Motor neuron (in vitro differentiated cells): ENCODE measurements at regions not wholly inside any gene's neighbourhood (a gene's known extent, or its start where the extent isn't known, plus 50 kb on each side); places are given as distances from the start of the nearest gene placed in this dataset.

Experiments used
- ATAC-seq, 8 experiments: fragments of 200-7000 bp; cut with Tn5 transposase; replicated peaks in 6 of 8; 2 replicates each; pipeline ENCODE4 v1.8.0; 2021; ENCODE audit warnings: mild to moderate bottlenecking in 8 of 8, moderate library complexity in 8 of 8
- H3K27ac ChIP-seq, 2 donors: fragments of 250-450 bp; sonication (Bioruptor Pico); 2 replicates each; pipeline ENCODE4 v1.9.0; 2021; ENCODE audit warnings: antibody characterized with exemption in 2 of 2, mild to moderate bottlenecking in 2 of 2, moderate library complexity in 1 of 2
- H3K4me1 ChIP-seq, 2 donors: fragments of 250-450 bp; sonication (Bioruptor Pico); replicated peaks in 1 of 2; 2 replicates each; pipeline ENCODE4 v1.6.1; 2021; ENCODE audit warnings: antibody characterized with exemption in 2 of 2, mild to moderate bottlenecking in 2 of 2, moderate library complexity in 1 of 2
- H3K4me3 ChIP-seq, 5 donors: fragments of 250-450 bp; sonication (Bioruptor Pico); 2 replicates each; pipeline ENCODE4 v1.9.0; 2021; ENCODE audit warnings: antibody characterized with exemption in 5 of 5, mild to moderate bottlenecking in 5 of 5, moderate library complexity in 4 of 5
- WGBS, 10 experiments: fragments of 450-650 bp; shearing (Covaris generic); methylation state at CpG; one replicate each; pipeline ENCODE4 v1.0.0; 2022; 5-methylcytosine and 5-hydroxymethylcytosine counted together
- in situ Hi-C, 9 experiments: fragments of 400-800 bp; cut with MboI; loops; one replicate each; pipeline ENCODE4 v1.15.0; 2021; ENCODE audit warnings: low sequenced_read_pairs in 9 of 9, low pct_unique_long_range_greater_than_20kb in 2 of 9; ENCODE audit not compliant: unreplicated experiment in 9 of 9

- WGBS, 10 experiments = 44 to 100% (median 100%) methylated on average over 1 to 3 of the region's 4 CpGs; no CpG with 5 or more reads in 5 of the 10 experiments
- no peak for ATAC-seq
- no peak overlapping the region for H3K27ac ChIP-seq
- in situ Hi-C loops = no loop called here
- H3K4me1 ChIP-seq = peaks cover 50 to 76% of the 10 kb centered on the region in 2 donors
- no peak overlapping the region for H3K4me3 ChIP-seq
These were observed 52.6 kb upstream of the CCDC167 start for GRCh38 chr6:37552267-37552666.

DNA sequence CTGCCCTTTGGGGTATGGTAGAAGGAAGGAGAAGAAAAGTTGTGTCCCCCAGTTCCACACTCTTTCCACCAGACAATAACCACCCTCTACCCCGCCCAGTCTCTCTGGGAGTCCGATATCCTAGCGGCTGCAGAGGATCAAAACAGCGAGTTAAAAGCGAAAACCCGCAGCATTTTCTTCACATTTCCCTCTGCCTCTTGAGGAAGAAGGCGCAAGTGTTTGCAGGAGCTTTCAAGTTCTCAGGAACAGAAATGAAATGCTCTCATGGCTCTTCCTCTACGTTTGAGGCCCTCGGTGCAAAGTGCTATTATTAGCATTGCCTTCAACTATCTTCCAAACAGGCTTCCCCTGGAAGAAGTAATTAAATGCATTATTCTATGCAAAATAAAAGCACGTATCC, 52.2 kb upstream of the CCDC167 start:
- ATAC-seq = no peak
- in situ Hi-C loops = no loop called here
- Histone ChIP-seq H3K4me1 (peaks cover 46 to 72% of the 10 kb centered on the region in 2 donors), H3K27ac (no peak overlapping the region), H3K4me3 (no peak overlapping the region)
- WGBS, 10 experiments = 35 to 87% (median 72%) methylated on average over 3 to 10 of the region's 10 CpGs

DNA sequence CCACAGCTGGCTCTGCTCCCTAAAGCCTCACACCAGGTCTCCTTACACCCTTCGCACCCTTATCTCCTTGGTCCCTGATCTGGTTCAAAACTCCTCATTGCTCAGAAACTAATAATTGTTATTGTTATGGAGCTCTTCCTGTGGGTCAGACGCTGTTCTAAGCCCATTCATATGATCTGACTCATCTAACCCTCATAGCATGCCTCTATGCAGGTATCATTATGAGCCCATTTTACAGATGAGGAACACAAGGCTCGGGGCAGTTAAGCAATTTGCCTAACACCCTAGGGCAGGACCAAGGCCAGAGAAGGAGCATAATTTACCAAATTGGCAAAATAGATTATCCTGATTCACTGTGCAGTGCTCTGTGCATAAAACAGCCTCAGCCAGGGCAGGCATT, 51.8 kb upstream of the CCDC167 start:
- 11 to 80% (median 78%) methylated on average over 1 to 2 of the region's 3 CpGs; no CpG with 5 or more reads in 5 of the 10 experiments for WGBS, 10 experiments
- peaks cover 42 to 71% of the 10 kb centered on the region in 2 donors for H3K4me1 ChIP-seq
- H3K27ac ChIP-seq = no peak overlapping the region
- H3K4me3 ChIP-seq = no peak overlapping the region
- in situ Hi-C loops = no loop called here
- no peak for ATAC-seq

GRCh38 chr6:37551002-37551401, 51.3 kb upstream of the CCDC167 start:
- Histone ChIP-seq H3K27ac (no peak overlapping the region), H3K4me1 (peaks cover 43 to 71% of the 10 kb centered on the region in 2 donors), H3K4me3 (no peak overlapping the region)
- in situ Hi-C loops = no loop called here
- 0 to 90% (median 55%) methylated on average over 1 to 3 of the region's 3 CpGs; no CpG with 5 or more reads in 4 of the 10 experiments for WGBS, 10 experiments
- ATAC-seq = no peak

DNA sequence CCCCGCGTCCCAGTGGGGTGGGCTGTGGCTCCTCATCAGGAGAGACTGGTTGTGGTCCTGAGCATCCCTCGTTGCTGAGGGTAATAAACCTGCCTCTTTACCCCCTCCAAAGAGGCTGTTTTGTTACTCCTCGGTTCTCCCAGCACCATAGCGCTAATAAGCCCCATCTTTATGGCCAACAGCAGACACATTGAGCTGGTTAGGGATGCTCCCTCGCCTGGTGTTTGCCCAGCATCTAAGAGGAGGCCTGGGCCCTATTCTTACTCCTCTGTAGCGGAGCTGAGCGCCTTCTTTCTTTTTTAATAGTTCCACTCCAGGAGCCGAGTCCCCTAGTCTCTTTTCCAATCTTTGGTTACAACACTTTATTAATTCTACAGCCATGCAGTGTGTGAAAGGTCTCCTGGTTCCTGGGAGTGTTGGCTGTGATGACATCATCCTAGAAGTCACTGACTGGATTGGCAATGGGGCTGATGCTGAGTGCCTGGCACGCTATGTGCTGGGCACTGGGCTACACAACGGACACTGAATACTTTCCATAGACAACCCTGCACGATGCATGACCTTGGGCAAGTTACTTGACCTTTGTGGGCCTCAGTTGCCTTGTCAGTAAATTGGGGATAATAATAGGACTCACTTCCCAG, 50.6 kb upstream of the CCDC167 start:
- ATAC-seq = peak in 5 of 8 experiments; percentile 46 to 79 (median 65)
- 44 to 100% (median 71%) methylated on average over 3 to 7 of the region's 12 CpGs; no CpG with 5 or more reads in 3 of the 10 experiments for WGBS, 10 experiments
- in situ Hi-C loops = no loop called here
- no peak overlapping the region for H3K4me3 ChIP-seq
- H3K4me1 ChIP-seq = peaks cover 36 to 65% of the 10 kb centered on the region in 2 donors
- H3K27ac ChIP-seq = peak overlapping the region in 1 of 2 donors; percentile 42

- H3K4me1 ChIP-seq = peaks cover 29 to 58% of the 10 kb centered on the region in 2 donors
- 0 to 100% (median 84%) methylated on average over 1 to 9 of the region's 11 CpGs; no CpG with 5 or more reads in 3 of the 10 experiments for WGBS, 10 experiments
- H3K27ac ChIP-seq = no peak overlapping the region
- in situ Hi-C loops = no loop called here
- H3K4me3 ChIP-seq = no peak overlapping the region
- ATAC-seq = no peak
These were observed 49.9 kb upstream of the CCDC167 start for GRCh38 chr6:37549558-37549957.
